ENCODE measurements at regions not wholly inside any gene's neighbourhood (a gene's known extent, or its start where the extent isn't known, plus 50 kb on each side); places are given as distances from the start of the nearest gene placed in this dataset.
A peak's percentile ranks its signal among the peaks of the same experiment; 100 is the strongest.

DNA sequence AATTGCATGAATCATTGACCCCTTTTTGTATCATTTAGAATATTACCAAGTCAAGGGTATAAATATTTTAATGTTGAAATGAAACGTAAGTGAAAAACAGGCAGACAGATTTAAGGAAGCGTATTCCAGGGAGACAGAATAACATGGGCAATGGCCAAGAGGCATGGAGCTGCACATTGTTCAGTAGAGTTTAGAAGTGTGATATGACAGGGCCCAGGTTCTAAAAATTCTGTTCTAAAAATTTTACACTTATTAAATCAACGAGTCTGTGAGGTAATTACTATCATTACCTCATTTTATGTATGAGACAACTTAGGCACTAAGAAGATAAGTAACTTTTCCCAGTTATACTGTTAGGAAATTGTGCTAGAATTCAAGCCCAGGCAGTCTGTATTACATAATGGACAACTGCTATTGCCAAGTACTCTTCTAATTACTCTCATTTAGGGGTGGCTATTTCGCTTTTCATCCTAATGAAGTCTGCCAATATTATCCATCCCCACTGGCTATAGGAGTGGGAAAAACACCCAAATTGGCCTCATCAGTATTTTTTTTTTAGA is 103.2 kb upstream of the NAV3 start:
- TF ChIP-seq, protein P1, sequence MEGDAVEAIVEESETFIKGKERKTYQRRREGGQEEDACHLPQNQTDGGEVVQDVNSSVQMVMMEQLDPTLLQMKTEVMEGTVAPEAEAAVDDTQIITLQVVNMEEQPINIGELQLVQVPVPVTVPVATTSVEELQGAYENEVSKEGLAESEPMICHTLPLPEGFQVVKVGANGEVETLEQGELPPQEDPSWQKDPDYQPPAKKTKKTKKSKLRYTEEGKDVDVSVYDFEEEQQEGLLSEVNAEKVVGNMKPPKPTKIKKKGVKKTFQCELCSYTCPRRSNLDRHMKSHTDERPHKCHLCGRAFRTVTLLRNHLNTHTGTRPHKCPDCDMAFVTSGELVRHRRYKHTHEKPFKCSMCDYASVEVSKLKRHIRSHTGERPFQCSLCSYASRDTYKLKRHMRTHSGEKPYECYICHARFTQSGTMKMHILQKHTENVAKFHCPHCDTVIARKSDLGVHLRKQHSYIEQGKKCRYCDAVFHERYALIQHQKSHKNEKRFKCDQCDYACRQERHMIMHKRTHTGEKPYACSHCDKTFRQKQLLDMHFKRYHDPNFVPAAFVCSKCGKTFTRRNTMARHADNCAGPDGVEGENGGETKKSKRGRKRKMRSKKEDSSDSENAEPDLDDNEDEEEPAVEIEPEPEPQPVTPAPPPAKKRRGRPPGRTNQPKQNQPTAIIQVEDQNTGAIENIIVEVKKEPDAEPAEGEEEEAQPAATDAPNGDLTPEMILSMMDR (IDR thresholded peaks at IDR 0.05; ENCODE audit: control extremely low read depth, extremely low read depth), result no peak
- no peak overlapping the region for H3K9ac ChIP-seq (ENCODE audit: insufficient read depth in 1 of 2, low read length in 2 of 2)
- no peak overlapping the region for H3K4me3 ChIP-seq
- DNase-seq, result peak; percentile 17 to 83 (median 65)
- 76 to 89% methylated on average over 4 of the region's 4 CpGs for WGBS, 2 donors
- H3K27ac ChIP-seq (ENCODE audit: low read depth in 1 of 2, low read length in 1 of 2), result no peak overlapping the region
- H3K9me3 ChIP-seq (ENCODE audit: control insufficient read depth in 4 of 4, insufficient read depth in 3 of 4, low read length in 3 of 4), result no peaks in the 10 kb centered on the region
- H3K4me1 ChIP-seq (ENCODE audit: control insufficient read depth in 5 of 5, insufficient read depth in 5 of 5, low read length in 5 of 5), result peaks cover 0 to 19% (median 0%) of the 10 kb centered on the region in 5 donors
- ATAC-seq (ENCODE audit: insufficient read depth, low FRiP score), result no peak
- H3K36me3 ChIP-seq (ENCODE audit: control insufficient read depth in 4 of 4, insufficient read depth in 4 of 4, low read length in 4 of 4), result no peaks in the 10 kb centered on the region
- H3K27me3 ChIP-seq (ENCODE audit: control insufficient read depth in 3 of 3, insufficient read depth in 3 of 3, low read length in 2 of 3), result no peaks in the 10 kb centered on the region

DNA sequence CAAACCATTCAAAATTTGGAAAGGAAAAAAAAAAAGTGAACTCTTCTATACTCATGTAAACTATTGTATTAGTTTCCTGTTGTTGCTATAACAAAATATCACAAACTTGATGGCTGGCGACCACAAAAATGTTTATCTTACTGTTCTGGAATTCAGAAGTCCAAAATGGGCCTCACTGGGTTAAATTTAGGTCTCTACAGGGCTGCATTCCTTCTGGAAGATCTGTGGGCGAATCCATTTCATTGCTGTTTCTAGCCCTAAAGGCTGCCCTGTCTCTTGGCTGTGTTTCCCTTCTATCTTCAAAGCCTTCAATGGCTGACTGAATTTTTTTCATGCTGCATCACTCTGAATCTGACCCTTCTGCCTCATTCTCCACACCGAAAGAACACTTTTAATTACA is 105.1 kb upstream of the NAV3 start:
- H3K36me3 ChIP-seq (ENCODE audit: control insufficient read depth in 4 of 4, insufficient read depth in 4 of 4, low read length in 4 of 4), result no peaks in the 10 kb centered on the region
- H3K9ac ChIP-seq (ENCODE audit: insufficient read depth in 1 of 2, low read length in 2 of 2), result no peak overlapping the region
- no peaks in the 10 kb centered on the region for H3K9me3 ChIP-seq (ENCODE audit: control insufficient read depth in 4 of 4, insufficient read depth in 3 of 4, low read length in 3 of 4)
- ATAC-seq (ENCODE audit: insufficient read depth, low FRiP score), result no peak
- H3K4me3 ChIP-seq, result no peak overlapping the region
- H3K27me3 ChIP-seq (ENCODE audit: control insufficient read depth in 3 of 3, insufficient read depth in 3 of 3, low read length in 2 of 3), result no peaks in the 10 kb centered on the region
- no peak for DNase-seq
- TF ChIP-seq, protein P1 (IDR thresholded peaks at IDR 0.05; ENCODE audit: control extremely low read depth, extremely low read depth), result no peak
- 73 to 83% methylated on average over 3 of the region's 3 CpGs for WGBS, 2 donors
- H3K4me1 ChIP-seq (ENCODE audit: control insufficient read depth in 5 of 5, insufficient read depth in 5 of 5, low read length in 5 of 5), result peaks cover 0 to 36% (median 0%) of the 10 kb centered on the region in 5 donors
- no peak overlapping the region for H3K27ac ChIP-seq (ENCODE audit: low read depth in 1 of 2, low read length in 1 of 2)

DNA sequence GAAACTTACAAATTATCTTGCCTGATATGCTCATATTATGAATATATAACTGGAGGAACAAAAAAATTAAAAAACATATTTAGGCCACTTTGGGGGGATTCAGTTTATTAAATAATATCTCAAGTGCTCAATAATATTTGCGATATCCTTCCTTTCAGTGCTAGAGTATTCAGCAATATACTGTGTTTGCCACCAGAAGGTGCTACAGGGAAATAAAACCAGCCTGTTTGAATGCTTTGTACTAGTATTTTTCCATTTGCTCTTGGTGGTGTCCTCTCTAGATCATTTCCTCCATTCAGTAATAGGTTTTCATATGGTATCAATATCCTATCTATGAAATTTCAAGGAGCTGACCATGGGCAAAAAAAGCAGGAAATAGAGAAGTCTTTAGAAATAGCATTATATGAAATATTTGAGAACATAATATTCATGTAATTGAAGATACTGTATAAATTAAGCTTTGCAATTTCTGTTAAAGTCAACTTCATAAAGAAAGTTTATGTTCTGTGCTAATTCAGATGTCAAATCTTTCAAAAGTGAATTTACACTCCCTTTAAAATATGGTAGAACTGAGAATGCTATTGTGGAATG is 106.2 kb upstream of the NAV3 start:
- Histone ChIP-seq H3K36me3 (ENCODE audit: control insufficient read depth in 4 of 4, insufficient read depth in 4 of 4, low read length in 4 of 4) (no peaks in the 10 kb centered on the region), H3K9ac (ENCODE audit: insufficient read depth in 1 of 2, low read length in 2 of 2) (no peak overlapping the region), H3K4me1 (ENCODE audit: control insufficient read depth in 5 of 5, insufficient read depth in 5 of 5, low read length in 5 of 5) (peaks cover 0 to 36% (median 0%) of the 10 kb centered on the region in 5 donors), H3K9me3 (ENCODE audit: control insufficient read depth in 4 of 4, insufficient read depth in 3 of 4, low read length in 3 of 4) (no peaks in the 10 kb centered on the region), H3K27ac (ENCODE audit: low read depth in 1 of 2, low read length in 1 of 2) (no peak overlapping the region), H3K4me3 (no peak overlapping the region), H3K27me3 (ENCODE audit: control insufficient read depth in 3 of 3, insufficient read depth in 3 of 3, low read length in 2 of 3) (no peaks in the 10 kb centered on the region)
- DNase-seq (peak in 2 of 3 donors; percentile 71 to 72), ATAC-seq (ENCODE audit: insufficient read depth, low FRiP score) (no peak)
- TF ChIP-seq, protein P1 (IDR thresholded peaks at IDR 0.05; ENCODE audit: control extremely low read depth, extremely low read depth), result peak; percentile 18
- WGBS, 2 donors, result 67 to 76% methylated on average over 1 of the region's 1 CpG

All from lung (tissue), 11 donors.